ENCODE measurements at regions not wholly inside any gene's neighbourhood (a gene's known extent, or its start where the extent isn't known, plus 50 kb on each side); places are given as distances from the start of the nearest gene placed in this dataset.
A peak's percentile ranks its signal among the peaks of the same experiment; 100 is the strongest.

- Histone ChIP-seq H3K36me3 (replicated peaks) (no peaks in the 10 kb centered on the region), H3K27me3 (replicated peaks) (no peaks in the 10 kb centered on the region), H3K4me3 (ENCODE audit: low read depth, low read length) (no peak overlapping the region), H3K27ac (no peak overlapping the region)
- DNase-seq = peak; percentile 38
- peak; percentile 77 for TF ChIP-seq CTCF (IDR thresholded peaks at IDR 0.05; ENCODE audit: low read depth, low read length, missing control alignments)
- in situ Hi-C loops (cut with HindIII; ENCODE audit: low pct_ligation_motif_present, low sequenced_read_pairs) = no loop called here
These were observed 183.0 kb upstream of the CTBP2 start for GRCh38 chr10:125343118-125343925.

GRCh38 chr10:125341611-125342010 lies 181.2 kb upstream of the CTBP2 start:
- no peak overlapping the region for H3K4me3 ChIP-seq (ENCODE audit: low read depth, low read length)
- no peak for TF ChIP-seq CTCF (IDR thresholded peaks at IDR 0.05; ENCODE audit: low read depth, low read length, missing control alignments)
- in situ Hi-C loops (cut with HindIII; ENCODE audit: low pct_ligation_motif_present, low sequenced_read_pairs) = no loop called here

GRCh38 chr10:125340903-125341302 lies 180.5 kb upstream of the CTBP2 start:
- in situ Hi-C loops (cut with HindIII; ENCODE audit: low pct_ligation_motif_present, low sequenced_read_pairs) = no loop called here
- DNase-seq = peak; percentile 9
- Histone ChIP-seq H3K27me3 (replicated peaks) (no peaks in the 10 kb centered on the region), H3K27ac (no peak overlapping the region), H3K36me3 (replicated peaks) (no peaks in the 10 kb centered on the region), H3K4me3 (ENCODE audit: low read depth, low read length) (no peak overlapping the region)
- no peak for TF ChIP-seq CTCF (IDR thresholded peaks at IDR 0.05; ENCODE audit: low read depth, low read length, missing control alignments)

More at GRCh38 chr10:125341611-125342010, 181.2 kb upstream of the CTBP2 start:
- Histone ChIP-seq H3K27me3 (replicated peaks) (no peaks in the 10 kb centered on the region), H3K36me3 (replicated peaks) (no peaks in the 10 kb centered on the region), H3K27ac (no peak overlapping the region)
- no peak for DNase-seq

GRCh38 chr10:125337510-125337909 lies 177.1 kb upstream of the CTBP2 start:
- Histone ChIP-seq H3K27me3 (replicated peaks) (no peaks in the 10 kb centered on the region), H3K4me3 (ENCODE audit: low read depth, low read length) (no peak overlapping the region), H3K27ac (no peak overlapping the region), H3K36me3 (replicated peaks) (no peaks in the 10 kb centered on the region)
- no peak for DNase-seq
- no peak for TF ChIP-seq CTCF (IDR thresholded peaks at IDR 0.05; ENCODE audit: low read depth, low read length, missing control alignments)
- in situ Hi-C loops (cut with HindIII; ENCODE audit: low pct_ligation_motif_present, low sequenced_read_pairs) = no loop called here

GRCh38 chr10:125334545-125334944 lies 174.2 kb upstream of the CTBP2 start:
- Histone ChIP-seq H3K27me3 (replicated peaks) (no peaks in the 10 kb centered on the region), H3K4me3 (ENCODE audit: low read depth, low read length) (no peak overlapping the region), H3K27ac (no peak overlapping the region), H3K36me3 (replicated peaks) (no peaks in the 10 kb centered on the region)
- in situ Hi-C loops (cut with HindIII; ENCODE audit: low pct_ligation_motif_present, low sequenced_read_pairs) = no loop called here
- no peak for DNase-seq
- no peak for TF ChIP-seq CTCF (IDR thresholded peaks at IDR 0.05; ENCODE audit: low read depth, low read length, missing control alignments)

GRCh38 chr10:125333769-125334168 lies 173.4 kb upstream of the CTBP2 start:
- no peak overlapping the region for H3K4me3 ChIP-seq (ENCODE audit: low read depth, low read length)
- H3K27me3 ChIP-seq (replicated peaks) = no peaks in the 10 kb centered on the region
- no peak overlapping the region for H3K27ac ChIP-seq
- H3K36me3 ChIP-seq (replicated peaks) = no peaks in the 10 kb centered on the region
- in situ Hi-C loops (cut with HindIII; ENCODE audit: low pct_ligation_motif_present, low sequenced_read_pairs) = no loop called here
- no peak for DNase-seq
- no peak for TF ChIP-seq CTCF (IDR thresholded peaks at IDR 0.05; ENCODE audit: low read depth, low read length, missing control alignments)
